Tibial nerve (tissue), 4 donors: ENCODE measurements at regions not wholly inside any gene's neighbourhood (a gene's known extent, or its start where the extent isn't known, plus 50 kb on each side); places are given as distances from the start of the nearest gene placed in this dataset.

Experiments used
- CTCF ChIP-seq, 5 experiments: fragments of 200-600 bp in 3 of 5; fragments of 450-650 bp in 2 of 5; sonication (generic) in 3 of 5; IDR thresholded peaks; one replicate each; pipeline ENCODE4 v1.5.1; 2016 to 2019; ENCODE audit warnings: antibody characterized with exemption in 5 of 5, mild to moderate bottlenecking in 3 of 5, moderate library complexity in 2 of 5
- EP300 ChIP-seq, 2 donors: sonication (generic); formaldehyde crosslinking; IDR thresholded peaks; one replicate each; pipeline ENCODE4 v1.6.1; 2017; ENCODE audit warnings: antibody characterized with exemption in 2 of 2, mild to moderate bottlenecking in 1 of 2
- POLR2A ChIP-seq, 2 donors: fragments of 450-650 bp; IDR thresholded peaks; one replicate each; pipeline ENCODE4 v1.6.1; 2017; ENCODE audit warnings: antibody characterized with exemption in 2 of 2, mild to moderate bottlenecking in 2 of 2, moderate library complexity in 2 of 2

- TF ChIP-seq POLR2A (IDR thresholded peaks at IDR 0.05) = no peak
- TF ChIP-seq CTCF (IDR thresholded peaks at IDR 0.05) = no peak
- TF ChIP-seq EP300 (IDR thresholded peaks at IDR 0.05) = no peak
Observed at GRCh38 chr5:61697809-61698558, 365.9 kb downstream of the ZSWIM6 start.
